GM18870 (cell line): ENCODE measurements at regions not wholly inside any gene's neighbourhood (a gene's known extent, or its start where the extent isn't known, plus 50 kb on each side); places are given as distances from the start of the nearest gene placed in this dataset.

Experiments
- ATAC-seq: cut with Tn5 transposase; IDR thresholded peaks from one replicate; pipeline ENCODE4 v1.9.1; 2021; ENCODE audit warnings: moderate library complexity; ENCODE audit not compliant: unreplicated experiment

GRCh38 chr6:94127716-94128115, 708.4 kb upstream of the EPHA7 start:
- peak; percentile 63 for ATAC-seq

- no peak for ATAC-seq
Measured at GRCh38 chr6:94124333-94124732, 705.0 kb upstream of the EPHA7 start.

DNA sequence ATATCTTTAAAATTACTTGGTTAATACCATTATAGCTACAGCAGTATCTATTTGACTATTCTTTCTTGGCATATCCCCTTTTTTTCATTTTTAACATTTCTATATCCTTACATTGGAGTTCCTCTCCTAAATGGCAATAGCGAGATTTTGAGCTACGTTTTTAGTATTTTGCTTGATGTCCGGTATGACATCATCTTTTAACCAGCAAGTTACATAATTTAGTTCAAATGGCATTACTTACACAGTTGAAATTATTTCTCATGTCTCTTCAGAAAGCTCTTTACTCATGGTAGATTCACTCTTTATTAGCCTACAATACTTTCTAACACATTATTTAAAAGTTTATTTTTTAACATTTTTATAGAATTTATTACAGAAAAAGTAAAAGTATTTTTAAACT, 701.7 kb upstream of the EPHA7 start:
- no peak for ATAC-seq

GRCh38 chr6:94099072-94099471, 679.7 kb upstream of the EPHA7 start:
- no peak for ATAC-seq

GRCh38 chr6:94095961-94096360, 676.6 kb upstream of the EPHA7 start:
- no peak for ATAC-seq

GRCh38 chr6:94089941-94090340, 670.6 kb upstream of the EPHA7 start:
- ATAC-seq, result no peak

- ATAC-seq, result no peak
Measured at GRCh38 chr6:94088870-94089269, 669.5 kb upstream of the EPHA7 start.

DNA sequence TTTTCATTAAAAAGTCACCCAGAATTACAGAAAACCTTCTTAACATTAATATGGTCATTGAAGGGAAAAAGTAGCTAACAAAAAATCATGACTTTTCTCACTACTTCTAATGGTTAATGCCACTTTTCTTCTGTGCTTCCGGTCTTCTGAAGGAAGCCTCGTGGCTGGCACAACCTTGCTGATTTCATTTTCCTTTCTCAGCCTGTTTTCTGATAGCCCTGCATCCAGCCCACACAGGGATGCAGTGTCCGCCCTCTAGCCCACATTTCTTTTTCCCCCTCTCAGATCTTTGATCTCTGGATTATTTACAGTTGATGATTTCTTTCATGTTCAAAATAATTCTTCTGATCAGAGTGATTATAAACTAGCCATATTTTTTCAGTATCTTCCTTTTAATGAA, 655.4 kb upstream of the EPHA7 start:
- ATAC-seq, result no peak

- no peak for ATAC-seq
Measured at GRCh38 chr6:94071835-94072234, 652.5 kb upstream of the EPHA7 start.

DNA sequence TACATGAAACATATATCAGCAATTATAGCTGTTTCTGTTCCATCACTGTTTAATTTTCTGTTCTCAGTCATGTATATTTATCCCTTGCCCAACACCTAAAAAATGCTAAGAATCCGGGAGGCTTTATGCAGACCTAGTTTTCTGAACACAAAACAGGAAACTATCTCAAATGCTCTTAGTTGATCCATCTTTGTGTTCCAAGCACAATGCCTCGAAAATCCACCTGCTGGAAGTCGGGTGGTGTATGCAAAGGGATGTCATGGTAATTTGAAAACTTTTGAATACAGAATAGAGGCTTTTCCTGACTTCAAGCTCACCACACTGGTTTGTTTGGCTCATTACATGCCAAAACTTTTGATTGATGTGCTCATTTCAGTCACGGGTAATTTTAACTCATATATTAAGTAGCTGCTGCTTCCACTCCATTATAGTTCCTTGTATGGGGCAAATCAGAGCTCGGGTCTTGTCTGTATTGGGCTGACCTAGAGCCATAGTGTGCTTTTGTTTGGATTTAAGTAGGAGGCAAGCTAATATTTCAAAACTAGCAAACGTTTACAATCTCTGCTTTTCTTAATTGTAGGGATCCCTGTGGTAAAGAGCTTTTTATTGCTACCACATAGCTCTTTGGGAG, 646.5 kb upstream of the EPHA7 start:
- no peak for ATAC-seq

- ATAC-seq, result no peak
Measured at GRCh38 chr6:94052749-94053148, 633.4 kb upstream of the EPHA7 start.

DNA sequence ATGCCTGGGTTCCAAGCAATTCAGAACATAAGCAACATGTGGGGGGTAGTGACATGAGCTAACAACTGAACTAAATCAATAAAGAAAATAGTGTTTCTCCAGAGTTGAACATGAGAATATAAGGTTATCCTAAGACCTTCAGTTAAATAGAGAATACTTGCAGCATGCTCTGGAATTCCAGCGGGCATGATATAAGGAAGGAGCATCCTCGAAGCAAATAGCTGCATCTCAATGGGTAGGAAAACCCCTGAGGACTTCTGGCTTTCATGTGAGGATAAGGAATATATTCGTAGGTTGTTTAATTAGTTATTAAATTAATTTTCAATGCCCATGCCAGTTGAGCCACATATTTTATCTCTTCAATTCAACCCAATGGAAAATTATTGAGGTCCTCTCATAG, 631.2 kb upstream of the EPHA7 start:
- ATAC-seq, result no peak

DNA sequence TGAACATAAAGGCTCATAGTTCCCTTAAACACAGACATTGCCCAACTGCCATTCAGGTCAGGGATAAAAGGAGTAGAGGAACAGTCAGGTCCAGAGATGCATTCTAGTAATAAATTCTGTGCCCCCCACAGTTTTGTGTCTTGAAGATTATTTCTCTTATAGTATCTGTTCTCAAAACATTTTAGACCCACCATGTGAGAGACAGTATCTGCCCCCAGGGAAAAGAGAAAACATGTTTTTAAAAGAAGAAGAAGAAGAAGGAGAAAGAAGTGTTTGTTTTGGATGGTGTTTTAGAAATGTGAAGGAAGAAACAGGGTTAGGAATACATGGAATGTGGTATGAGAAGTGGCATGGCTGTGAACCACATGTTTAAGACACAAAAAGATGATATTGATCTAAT, 629.6 kb upstream of the EPHA7 start:
- ATAC-seq, result no peak

DNA sequence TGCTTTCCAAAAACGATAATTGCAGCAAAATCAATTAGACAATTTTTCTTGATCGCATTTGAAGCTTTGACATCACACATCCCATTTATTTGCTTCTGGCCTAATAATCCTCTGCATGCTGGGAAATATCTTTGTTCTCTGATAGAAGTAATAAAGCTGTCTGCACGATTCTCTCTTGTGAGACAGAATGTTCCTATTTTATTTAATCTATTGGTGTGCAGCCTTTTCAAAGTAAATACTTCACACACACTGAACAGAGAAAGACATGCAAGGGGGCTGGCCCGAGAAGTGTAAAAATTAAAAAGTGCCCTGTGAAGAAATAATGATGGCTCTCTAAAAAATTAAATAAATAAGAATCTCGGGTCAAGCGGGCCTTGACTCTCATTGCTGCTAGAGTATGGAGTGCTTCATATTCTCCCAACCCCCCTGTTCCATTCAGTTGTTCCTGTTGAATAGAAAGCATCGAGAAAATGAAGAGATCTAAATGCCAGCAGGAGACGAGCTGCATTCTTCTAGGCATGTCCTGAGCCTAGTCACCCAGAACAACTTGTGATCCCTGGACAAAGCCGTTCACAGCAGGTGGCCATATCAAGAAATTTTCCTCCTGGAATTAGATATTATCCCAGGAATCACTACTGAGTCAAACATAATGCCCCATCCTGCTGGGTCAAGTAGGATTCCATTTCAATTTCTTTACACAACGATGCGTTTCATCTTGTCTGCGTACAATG, 625.9 kb upstream of the EPHA7 start:
- ATAC-seq, result no peak

- ATAC-seq, result no peak
Measured at GRCh38 chr6:94041945-94042709, 622.8 kb upstream of the EPHA7 start.

GRCh38 chr6:94036024-94036423, 616.7 kb upstream of the EPHA7 start:
- ATAC-seq, result no peak

- no peak for ATAC-seq
Measured at GRCh38 chr6:94027374-94027773, 608.0 kb upstream of the EPHA7 start.

DNA sequence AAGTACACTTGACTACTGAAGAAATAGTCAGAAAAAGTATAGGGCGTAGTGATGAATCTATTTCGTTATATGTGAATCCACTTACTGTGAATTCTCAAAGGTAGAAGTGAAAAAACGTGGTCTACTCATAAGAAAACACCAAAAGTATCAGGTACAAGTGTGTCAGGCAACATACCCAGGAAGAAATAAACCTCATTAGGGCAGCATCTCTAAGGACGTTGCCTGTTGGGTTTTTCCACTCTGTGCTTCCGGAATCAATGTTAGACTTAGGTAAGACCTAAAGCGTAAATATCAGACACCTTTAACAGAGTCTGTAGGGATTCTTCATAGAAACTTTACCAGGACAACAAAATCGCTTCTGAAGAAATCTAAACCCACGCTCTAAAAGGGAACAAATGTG, 607.2 kb upstream of the EPHA7 start:
- ATAC-seq, result no peak

GRCh38 chr6:94005835-94006234, 586.5 kb upstream of the EPHA7 start:
- ATAC-seq, result no peak

DNA sequence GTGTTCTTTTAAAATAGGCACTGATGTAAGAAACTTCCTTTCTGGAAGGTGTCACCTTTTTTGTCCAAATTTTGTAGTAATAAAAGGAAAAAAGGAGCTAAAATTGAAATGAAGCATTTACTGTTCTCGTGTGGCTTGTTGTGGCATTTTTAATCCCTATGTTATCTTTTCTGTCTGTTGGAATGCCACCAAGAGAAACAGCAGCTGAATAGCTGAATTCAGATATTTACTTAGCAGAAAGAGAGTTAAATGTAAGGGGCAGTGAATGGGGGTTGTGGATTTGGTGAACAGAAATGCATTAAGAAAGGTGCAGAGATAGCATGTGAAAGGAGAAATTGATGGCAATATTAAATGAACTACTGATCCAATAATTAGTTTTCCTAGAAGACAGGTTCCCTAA, 573.6 kb upstream of the EPHA7 start:
- ATAC-seq, result no peak

- ATAC-seq, result no peak
Measured at GRCh38 chr6:93989630-93990029, 570.3 kb upstream of the EPHA7 start.

GRCh38 chr6:93985953-93986352, 566.6 kb upstream of the EPHA7 start:
- no peak for ATAC-seq
